ENCODE measurements at regions not wholly inside any gene's neighbourhood (a gene's known extent, or its start where the extent isn't known, plus 50 kb on each side); places are given as distances from the start of the nearest gene placed in this dataset.

DNA sequence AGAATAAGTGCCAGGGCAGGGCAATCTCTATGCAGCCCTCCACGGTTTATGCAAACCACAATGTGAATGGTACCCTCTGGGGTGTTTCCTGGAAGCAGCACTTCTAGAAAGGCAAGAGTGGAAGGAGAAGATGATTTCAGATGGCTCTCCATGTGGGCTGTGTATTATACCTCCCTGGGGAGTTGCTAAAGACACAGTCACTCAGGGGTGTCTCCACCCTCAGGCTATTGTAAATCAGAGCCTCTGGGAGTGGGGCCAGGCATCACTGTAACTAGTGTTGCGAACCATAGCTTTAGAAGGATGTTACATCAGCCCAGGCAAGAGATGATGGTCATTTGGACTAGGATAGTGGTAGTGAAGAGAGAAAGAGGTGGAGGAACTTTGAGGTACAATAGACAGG is 83.3 kb upstream of the ZKSCAN2 start:
- Histone ChIP-seq H3K27ac (ENCODE audit: control insufficient read depth, insufficient read depth) (no peak overlapping the region), H3K4me3 (no peak overlapping the region), H3K79me2 (ENCODE audit: control insufficient read depth, insufficient read depth, low read length) (no peaks in the 10 kb centered on the region), H2AFZ (ENCODE audit: control insufficient read depth, low read depth, low read length) (no peak overlapping the region), H3K27me3 (replicated peaks in 1 of 2; ENCODE audit: control insufficient read depth in 2 of 2, insufficient read depth in 2 of 2, low read length in 1 of 2) (no peaks in the 10 kb centered on the region), H3K4me1 (ENCODE audit: control insufficient read depth, insufficient read depth, low read length) (no peaks in the 10 kb centered on the region), H4K20me1 (ENCODE audit: control insufficient read depth, insufficient read depth) (no peaks in the 10 kb centered on the region), H3K36me3 (ENCODE audit: control insufficient read depth in 2 of 2, insufficient read depth in 2 of 2, low read length in 1 of 2) (no peaks in the 10 kb centered on the region), H3K9me3 (replicated peaks; ENCODE audit: control insufficient read depth, insufficient read depth, low read length) (no peaks in the 10 kb centered on the region), H3K4me2 (ENCODE audit: control insufficient read depth, insufficient read depth) (no peak overlapping the region), H3K9ac (ENCODE audit: control insufficient read depth, insufficient read depth, low read length) (no peak overlapping the region)
- SMC1A ChIA-PET (ENCODE audit: uncharacterized antibody, unreplicated experiment), result no interaction called here
- no TSS peak for BruUV-seq (replicated peaks)
- in situ Hi-C loops (cut with MboI), result no loop called here
- RAD21 ChIA-PET (ENCODE audit: unreplicated experiment), result no interaction called here
- intact Hi-C loops (cut with micrococcal nuclease; ENCODE audit: unreplicated experiment), result no loop called here
- CTCF ChIA-PET, result no interaction called here
- FAIRE-seq (no peak), ATAC-seq (no peak), DNase-seq (ENCODE audit: low read depth, low spot score) (no peak)
- POLR2A ChIA-PET, result no interaction called here
- WGBS (ENCODE audit: insufficient coverage, insufficient replicate concordance, low lambda C conversion rate, missing lambda C conversion rate), result 0% methylated on average over 2 of the region's 2 CpGs
- TF ChIP-seq IKZF1 (conservative IDR thresholded peaks at IDR 0.05), result no peak
- TF ChIP-seq CBFB (IDR thresholded peaks at IDR 0.05; ENCODE audit: low read depth), result no peak
- TF ChIP-seq ZBTB40 (IDR thresholded peaks at IDR 0.05; ENCODE audit: borderline replicate concordance), result no peak
- no peak for TF ChIP-seq KDM1A (IDR thresholded peaks at IDR 0.05; ENCODE audit: borderline replicate concordance)
- no peak for TF ChIP-seq NRF1 (conservative IDR thresholded peaks at IDR 0.05; ENCODE audit: low read depth, low read length)
- TF ChIP-seq MTA2 (IDR thresholded peaks at IDR 0.05; ENCODE audit: low read depth), result no peak
- TF ChIP-seq SUZ12 (IDR thresholded peaks at IDR 0.05; ENCODE audit: unreplicated experiment), result no peak
- no peak for TF ChIP-seq FOXM1 (IDR thresholded peaks at IDR 0.05; ENCODE audit: low read depth, low read length)
- no peak for TF ChIP-seq NR2C2 (IDR thresholded peaks at IDR 0.05; ENCODE audit: borderline replicate concordance, control insufficient read depth, insufficient read length, low read depth)
- TF ChIP-seq, protein P1, sequence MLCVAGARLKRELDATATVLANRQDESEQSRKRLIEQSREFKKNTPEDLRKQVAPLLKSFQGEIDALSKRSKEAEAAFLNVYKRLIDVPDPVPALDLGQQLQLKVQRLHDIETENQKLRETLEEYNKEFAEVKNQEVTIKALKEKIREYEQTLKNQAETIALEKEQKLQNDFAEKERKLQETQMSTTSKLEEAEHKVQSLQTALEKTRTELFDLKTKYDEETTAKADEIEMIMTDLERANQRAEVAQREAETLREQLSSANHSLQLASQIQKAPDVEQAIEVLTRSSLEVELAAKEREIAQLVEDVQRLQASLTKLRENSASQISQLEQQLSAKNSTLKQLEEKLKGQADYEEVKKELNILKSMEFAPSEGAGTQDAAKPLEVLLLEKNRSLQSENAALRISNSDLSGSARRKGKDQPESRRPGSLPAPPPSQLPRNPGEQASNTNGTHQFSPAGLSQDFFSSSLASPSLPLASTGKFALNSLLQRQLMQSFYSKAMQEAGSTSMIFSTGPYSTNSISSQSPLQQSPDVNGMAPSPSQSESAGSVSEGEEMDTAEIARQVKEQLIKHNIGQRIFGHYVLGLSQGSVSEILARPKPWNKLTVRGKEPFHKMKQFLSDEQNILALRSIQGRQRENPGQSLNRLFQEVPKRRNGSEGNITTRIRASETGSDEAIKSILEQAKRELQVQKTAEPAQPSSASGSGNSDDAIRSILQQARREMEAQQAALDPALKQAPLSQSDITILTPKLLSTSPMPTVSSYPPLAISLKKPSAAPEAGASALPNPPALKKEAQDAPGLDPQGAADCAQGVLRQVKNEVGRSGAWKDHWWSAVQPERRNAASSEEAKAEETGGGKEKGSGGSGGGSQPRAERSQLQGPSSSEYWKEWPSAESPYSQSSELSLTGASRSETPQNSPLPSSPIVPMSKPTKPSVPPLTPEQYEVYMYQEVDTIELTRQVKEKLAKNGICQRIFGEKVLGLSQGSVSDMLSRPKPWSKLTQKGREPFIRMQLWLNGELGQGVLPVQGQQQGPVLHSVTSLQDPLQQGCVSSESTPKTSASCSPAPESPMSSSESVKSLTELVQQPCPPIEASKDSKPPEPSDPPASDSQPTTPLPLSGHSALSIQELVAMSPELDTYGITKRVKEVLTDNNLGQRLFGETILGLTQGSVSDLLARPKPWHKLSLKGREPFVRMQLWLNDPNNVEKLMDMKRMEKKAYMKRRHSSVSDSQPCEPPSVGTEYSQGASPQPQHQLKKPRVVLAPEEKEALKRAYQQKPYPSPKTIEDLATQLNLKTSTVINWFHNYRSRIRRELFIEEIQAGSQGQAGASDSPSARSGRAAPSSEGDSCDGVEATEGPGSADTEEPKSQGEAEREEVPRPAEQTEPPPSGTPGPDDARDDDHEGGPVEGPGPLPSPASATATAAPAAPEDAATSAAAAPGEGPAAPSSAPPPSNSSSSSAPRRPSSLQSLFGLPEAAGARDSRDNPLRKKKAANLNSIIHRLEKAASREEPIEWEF (IDR thresholded peaks at IDR 0.05; ENCODE audit: insufficient replicate concordance, low read depth, low read length), result no peak
- TF ChIP-seq, protein P2, sequence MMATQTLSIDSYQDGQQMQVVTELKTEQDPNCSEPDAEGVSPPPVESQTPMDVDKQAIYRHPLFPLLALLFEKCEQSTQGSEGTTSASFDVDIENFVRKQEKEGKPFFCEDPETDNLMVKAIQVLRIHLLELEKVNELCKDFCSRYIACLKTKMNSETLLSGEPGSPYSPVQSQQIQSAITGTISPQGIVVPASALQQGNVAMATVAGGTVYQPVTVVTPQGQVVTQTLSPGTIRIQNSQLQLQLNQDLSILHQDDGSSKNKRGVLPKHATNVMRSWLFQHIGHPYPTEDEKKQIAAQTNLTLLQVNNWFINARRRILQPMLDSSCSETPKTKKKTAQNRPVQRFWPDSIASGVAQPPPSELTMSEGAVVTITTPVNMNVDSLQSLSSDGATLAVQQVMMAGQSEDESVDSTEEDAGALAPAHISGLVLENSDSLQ (IDR thresholded peaks at IDR 0.05), result no peak

All from GM12878 (cell line).